ENCODE measurements at regions not wholly inside any gene's neighbourhood (a gene's known extent, or its start where the extent isn't known, plus 50 kb on each side); places are given as distances from the start of the nearest gene placed in this dataset.
A peak's percentile ranks its signal among the peaks of the same experiment; 100 is the strongest.
"Not testable (repeated sequence)": the region's sequence is repeated elsewhere in the genome, so short reads cannot be mapped to it uniquely, and the experiment has no call there.

- peak; percentile 24 for DNase-seq (ENCODE audit: low spot score)
These were observed 566.9 kb upstream of the ANO5 start for GRCh38 chr11:21625982-21626381.

DNA sequence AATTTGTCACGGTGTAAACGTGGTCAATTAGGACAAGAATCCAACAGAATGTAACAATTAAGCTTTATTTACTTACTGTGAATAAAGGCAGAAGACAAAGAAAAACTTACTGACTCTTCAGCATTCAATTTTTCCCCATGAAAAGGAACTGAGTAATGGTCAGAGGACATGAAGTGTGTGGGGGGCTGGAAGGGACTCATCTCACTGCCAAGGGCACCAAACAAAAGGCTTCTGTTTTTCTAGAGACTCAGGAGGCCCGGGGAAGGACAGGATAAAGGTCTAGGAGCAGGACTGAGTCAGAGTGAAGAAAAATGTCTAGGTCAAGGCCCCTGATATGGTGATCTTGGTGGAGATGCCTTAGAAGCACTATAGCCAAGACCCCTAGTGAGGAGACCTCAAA, 564.2 kb upstream of the ANO5 start:
- no peak for DNase-seq (ENCODE audit: low spot score)

DNA sequence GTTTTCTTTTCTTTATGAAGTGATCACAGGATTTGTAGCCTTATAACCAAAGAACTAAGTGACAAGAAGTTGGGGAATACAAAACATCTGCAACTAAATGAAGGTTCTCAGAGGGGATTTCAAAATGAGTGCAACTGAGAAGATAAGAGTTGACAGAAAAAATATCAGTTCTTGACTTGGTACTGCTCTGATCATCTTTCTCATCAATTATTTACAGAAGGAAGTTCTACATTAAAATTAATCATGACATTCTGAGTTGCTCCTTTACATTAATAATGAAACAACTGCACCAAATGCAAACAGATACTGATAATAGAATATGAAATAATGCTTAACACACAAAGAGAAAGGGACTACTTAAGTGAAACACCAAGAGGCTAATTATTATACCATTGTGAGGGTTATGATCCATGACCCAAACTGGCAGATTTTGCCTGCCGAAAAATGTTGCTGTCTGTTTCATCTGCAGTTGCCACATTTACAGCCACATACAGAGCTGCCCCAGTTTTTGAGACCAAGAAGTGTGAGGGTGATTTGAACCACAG, 561.9 kb upstream of the ANO5 start:
- DNase-seq (ENCODE audit: low spot score): no peak

- no peak for DNase-seq (ENCODE audit: low spot score)
These were observed 560.9 kb upstream of the ANO5 start for GRCh38 chr11:21631991-21632390.

DNA sequence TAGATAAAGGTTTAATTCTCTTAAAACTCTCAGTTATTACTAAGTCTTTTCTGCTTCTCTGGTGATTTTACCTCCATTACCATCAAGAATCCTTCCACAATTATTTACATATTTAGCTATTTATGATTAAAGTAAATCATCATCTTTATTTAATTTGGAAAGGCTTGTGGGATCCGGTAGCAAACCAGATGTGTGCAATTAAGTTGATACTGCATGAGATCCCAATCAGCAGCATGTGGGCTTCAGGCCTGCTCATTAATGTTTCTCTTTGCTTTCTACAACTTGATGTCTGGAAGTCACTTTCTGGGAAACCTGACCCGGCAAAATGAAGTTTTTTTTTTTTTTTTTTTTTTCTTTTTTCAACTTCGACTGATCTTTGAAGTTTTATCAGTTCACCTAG, 558.4 kb upstream of the ANO5 start:
- no peak for DNase-seq (ENCODE audit: low spot score)

GRCh38 chr11:21634956-21635355, 557.9 kb upstream of the ANO5 start:
- DNase-seq (ENCODE audit: low spot score): no peak

GRCh38 chr11:21635394-21636145, 557.3 kb upstream of the ANO5 start:
- DNase-seq (ENCODE audit: low spot score): no peak

DNA sequence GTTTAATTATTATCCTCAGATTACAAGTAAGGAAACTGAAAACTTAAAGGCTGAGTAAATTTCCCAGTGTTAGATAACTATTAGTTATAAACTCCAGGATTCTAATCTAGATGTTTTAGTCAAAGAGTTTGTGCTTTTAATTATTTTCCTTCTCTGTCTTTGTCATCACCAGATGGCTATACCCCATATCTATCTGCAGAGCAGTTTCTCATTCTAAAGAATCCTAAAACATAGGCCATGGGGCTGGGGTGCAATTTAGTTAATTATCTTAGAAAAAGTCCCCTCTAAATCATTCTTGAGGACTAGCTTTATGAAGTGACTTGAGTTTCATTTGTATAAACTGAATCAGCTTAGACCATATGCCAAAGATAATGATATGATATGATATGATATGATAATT, 556.3 kb upstream of the ANO5 start:
- no peak for DNase-seq (ENCODE audit: low spot score)

- DNase-seq (ENCODE audit: low spot score): no peak
These were observed 552.4 kb upstream of the ANO5 start for GRCh38 chr11:21640491-21640890.

- no peak for DNase-seq (ENCODE audit: low spot score)
These were observed 551.0 kb upstream of the ANO5 start for GRCh38 chr11:21641869-21642268.

GRCh38 chr11:21646351-21646750, 546.5 kb upstream of the ANO5 start:
- no peak for DNase-seq (ENCODE audit: low spot score)

GRCh38 chr11:21650961-21651360, 541.9 kb upstream of the ANO5 start:
- DNase-seq (ENCODE audit: low spot score): no peak

DNA sequence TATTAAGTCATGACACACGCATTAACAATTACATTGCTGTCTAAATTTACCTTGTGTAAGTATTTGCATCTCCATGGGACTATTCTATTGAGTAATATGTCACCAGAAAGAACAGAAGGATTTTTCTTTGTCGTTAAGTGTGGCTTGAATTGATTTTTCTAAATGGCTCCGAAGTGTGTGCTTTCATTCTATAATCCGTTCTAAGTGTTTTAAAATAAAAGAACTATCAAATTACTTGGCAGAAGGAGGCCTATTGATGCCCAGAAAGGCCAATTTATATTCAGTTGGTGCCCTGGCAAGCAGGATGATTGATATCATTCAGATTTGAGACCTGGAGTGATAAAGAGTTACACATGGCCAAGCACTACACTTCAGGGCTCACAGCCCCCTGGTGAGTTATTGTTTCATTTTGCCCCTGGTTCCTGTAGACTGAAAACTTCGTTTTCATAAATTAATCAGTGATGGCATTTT, 538.9 kb upstream of the ANO5 start:
- no peak for DNase-seq (ENCODE audit: low spot score)

DNA sequence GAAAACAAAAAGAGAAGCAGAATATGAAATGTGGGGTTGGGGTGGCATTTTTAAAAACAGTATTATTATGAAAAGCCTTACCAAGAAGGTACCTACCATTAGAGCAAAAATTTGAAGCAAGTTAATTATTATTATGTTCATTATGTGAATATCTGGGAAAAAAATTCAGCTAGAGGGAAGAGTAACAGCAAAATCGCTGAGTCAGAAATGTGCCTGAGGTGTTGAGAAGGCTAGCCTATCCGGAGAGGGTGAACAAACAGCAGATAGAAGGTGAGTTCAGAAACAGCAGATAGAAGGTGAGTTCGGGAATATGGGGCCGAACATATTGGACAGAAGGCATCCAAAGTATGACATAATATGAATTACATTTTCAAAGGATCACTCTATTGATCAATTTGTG, 536.8 kb upstream of the ANO5 start:
- no peak for DNase-seq (ENCODE audit: low spot score)

DNA sequence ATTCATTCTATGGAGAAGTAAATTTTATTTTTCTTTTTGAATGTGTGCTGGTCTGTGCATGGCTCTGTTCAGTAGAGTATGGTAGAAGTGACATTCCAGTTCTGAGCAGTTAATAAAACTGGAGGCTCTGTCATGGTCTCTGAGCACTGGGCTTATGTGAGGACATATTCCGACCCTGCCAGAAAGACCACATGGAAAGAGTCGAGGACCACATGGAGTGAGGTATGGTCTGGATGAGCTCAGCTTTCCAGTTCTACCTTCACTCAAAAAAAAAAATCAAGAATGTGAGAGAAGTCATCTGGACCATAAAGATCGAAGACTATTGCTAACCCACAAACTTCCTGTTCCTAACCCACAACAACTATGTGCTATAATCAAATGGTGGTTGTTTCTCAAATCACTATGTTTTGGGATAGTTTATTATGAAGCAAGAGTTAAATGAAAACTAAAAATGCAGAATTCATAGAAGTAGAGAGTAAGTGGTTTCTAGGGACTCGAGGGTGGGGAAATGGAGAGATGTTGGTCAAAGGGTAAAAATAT, 534.2 kb upstream of the ANO5 start:
- no peak for DNase-seq (ENCODE audit: low spot score)

DNA sequence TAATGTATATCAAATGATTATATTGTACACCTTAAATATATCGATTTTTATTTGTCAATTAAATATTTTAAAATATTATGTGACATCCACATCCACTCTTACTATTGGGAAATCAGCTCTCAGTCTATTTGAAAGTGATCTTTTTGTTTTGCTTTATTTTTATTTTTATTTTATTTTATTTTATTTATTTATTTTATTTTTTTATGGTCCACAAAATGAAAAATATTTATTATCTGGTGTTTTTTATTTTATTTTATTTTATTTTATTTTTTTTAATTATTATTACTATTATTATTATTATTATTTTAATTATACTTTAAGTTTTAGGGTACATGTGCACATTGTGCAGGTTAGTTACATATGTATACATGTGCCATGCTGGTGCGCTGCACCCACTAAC, 533.5 kb upstream of the ANO5 start:
- not testable (repeated sequence) for DNase-seq (ENCODE audit: low spot score)

DNA sequence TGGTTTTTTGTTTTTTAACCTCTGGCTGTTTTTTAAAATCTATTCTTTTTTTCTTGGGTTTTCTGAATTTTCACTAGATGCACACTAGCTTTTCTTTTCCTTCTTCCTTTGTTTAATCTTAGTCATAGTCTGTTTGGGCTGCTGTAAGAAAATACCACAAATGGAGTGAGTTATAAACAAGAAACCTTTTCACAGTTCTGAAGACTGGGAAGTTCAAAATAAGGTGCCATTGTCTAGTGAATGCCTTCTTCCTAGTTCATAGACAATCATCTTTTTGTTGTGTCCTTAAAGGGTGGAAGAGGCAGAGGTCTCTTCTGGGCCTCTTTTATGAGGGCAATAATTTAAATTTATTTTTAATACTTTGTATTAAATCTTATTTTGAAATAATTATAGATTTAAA, 532.9 kb upstream of the ANO5 start:
- no peak for DNase-seq (ENCODE audit: low spot score)

DNA sequence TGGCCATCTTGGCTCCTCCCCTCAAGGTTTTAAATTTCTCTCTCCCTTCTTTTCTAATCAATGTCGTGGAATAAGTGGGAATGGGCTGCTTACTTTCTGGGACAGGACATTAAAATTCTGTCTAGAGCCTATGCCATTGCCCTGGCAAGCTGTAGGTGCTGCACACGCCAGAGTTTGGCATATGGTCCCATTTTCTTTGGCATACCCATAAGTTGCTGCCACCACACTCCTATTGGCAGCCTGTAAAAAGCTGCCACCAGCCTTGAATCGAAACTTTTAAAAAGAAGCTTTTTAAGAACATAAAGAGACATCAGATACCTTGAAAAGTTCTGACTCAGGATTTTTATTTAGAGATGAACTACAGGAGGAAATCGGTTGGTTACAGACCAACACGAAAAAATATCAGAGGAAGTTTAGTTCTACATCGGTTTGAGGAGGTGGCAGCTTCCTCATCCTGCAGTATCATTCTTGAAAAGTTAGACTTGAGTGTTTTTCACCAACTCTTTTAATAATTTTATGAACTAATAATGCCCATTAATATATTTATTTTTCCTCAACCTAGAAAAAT, 517.8 kb upstream of the ANO5 start:
- no peak for DNase-seq (ENCODE audit: low spot score)

DNA sequence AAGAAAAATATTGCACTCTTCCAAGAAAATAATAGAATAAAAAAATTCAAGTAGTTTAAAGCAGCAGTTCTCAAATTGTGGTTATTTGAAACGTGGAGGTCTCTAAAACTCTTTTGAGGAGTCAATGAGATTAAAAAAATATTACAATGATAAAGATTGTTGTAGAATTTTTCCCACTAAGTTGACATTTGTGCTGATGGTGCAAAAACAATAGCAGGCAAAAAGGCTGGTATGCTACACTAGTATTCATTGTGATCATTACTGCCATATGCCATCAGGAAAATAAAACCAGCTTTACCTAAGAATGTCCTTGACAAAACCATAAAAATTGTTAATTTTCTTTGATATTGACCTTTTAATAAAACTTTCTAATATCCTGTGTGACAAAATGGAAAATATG, 505.2 kb upstream of the ANO5 start:
- no peak for DNase-seq (ENCODE audit: low spot score)

GRCh38 chr11:21704539-21704938, 488.3 kb upstream of the ANO5 start:
- no peak for DNase-seq (ENCODE audit: low spot score)

GRCh38 chr11:21707116-21707739, 485.7 kb upstream of the ANO5 start:
- no peak for DNase-seq (ENCODE audit: low spot score)

DNA sequence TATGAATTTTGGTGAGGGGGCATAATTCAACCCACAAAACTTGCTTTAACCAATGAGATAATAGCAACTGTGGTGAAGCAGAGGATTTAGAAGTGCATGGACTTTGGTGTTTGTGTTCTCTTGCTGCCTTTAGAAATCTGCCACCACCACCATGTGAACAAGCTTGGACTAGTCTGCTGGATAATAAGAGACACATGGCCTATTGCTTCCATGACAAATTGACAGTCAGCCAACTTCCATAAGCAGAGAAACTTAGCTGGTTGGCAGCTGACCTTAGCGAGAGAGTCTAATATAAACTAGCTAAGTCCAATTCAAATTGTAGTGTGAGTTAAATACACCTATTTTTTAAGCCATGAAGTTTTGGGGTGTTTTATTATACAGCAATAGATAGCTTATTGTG, 482.1 kb upstream of the ANO5 start:
- DNase-seq (ENCODE audit: low spot score): no peak

DNA sequence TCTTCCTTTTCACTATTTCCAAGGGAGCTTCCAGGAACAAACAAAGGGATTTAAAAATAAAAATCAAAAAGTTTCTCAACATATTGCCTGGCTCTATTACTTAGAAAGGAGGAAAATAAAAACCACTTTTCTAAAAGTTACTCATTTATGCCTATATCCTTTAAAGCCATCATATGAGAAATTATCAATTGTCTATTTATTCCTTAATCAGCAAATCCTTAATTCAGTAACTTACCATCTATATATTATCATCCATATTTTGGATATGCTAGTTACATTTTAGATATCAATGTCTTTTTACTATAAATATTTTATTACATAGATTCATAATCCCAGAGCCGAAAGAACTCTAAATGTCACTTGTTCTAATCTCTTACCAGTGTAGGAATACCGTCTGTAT, 481.5 kb upstream of the ANO5 start:
- DNase-seq (ENCODE audit: low spot score): no peak
